Neuronal stem cell (in vitro differentiated cells): ENCODE measurements at regions not wholly inside any gene's neighbourhood (a gene's known extent, or its start where the extent isn't known, plus 50 kb on each side); places are given as distances from the start of the nearest gene placed in this dataset.

Experiments used
- DNase-seq: peaks from one replicate; pipeline ENCODE4 v3.0.0-alpha.2; 2013; ENCODE audit warnings: low spot score
- H2AFZ ChIP-seq: one replicate; pipeline ENCODE4 v1.6.1; 2013; ENCODE audit warnings: mild to moderate bottlenecking, low read length, inconsistent platforms
- H2AK5ac ChIP-seq: 2 replicates; pipeline ENCODE4 v1.6.1; 2013; ENCODE audit warnings: low read depth, mild to moderate bottlenecking, inconsistent platforms, low read length, moderate library complexity, mixed read lengths
- H2BK120ac ChIP-seq: 2 replicates; pipeline ENCODE4 v1.6.1; 2013; ENCODE audit warnings: low read depth, mild to moderate bottlenecking, inconsistent platforms, low read length, moderate library complexity, mixed read lengths
- H2BK12ac ChIP-seq: one replicate; pipeline ENCODE4 v1.6.1; 2013; ENCODE audit warnings: low read length, inconsistent platforms
- H2BK15ac ChIP-seq: 2 replicates; pipeline ENCODE4 v1.6.1; 2013; ENCODE audit warnings: mild to moderate bottlenecking, low read length, inconsistent platforms, mixed read lengths
- H2BK5ac ChIP-seq: one replicate; pipeline ENCODE4 v1.6.1; 2013; ENCODE audit warnings: inconsistent platforms, mild to moderate bottlenecking, low read length, moderate library complexity
- H3K14ac ChIP-seq: one replicate; pipeline ENCODE4 v1.6.1; 2013; ENCODE audit warnings: low read length, inconsistent platforms
- H3K18ac ChIP-seq: 2 replicates; pipeline ENCODE4 v1.6.1; 2013; ENCODE audit warnings: low read length, inconsistent platforms
- H3K23ac ChIP-seq: 2 replicates; pipeline ENCODE4 v1.6.1; 2013; ENCODE audit warnings: low read depth, mild to moderate bottlenecking, mixed read lengths, low read length, inconsistent platforms; ENCODE audit not compliant: poor library complexity
- H3K27ac ChIP-seq: replicated peaks from 3 replicates; pipeline ENCODE4 v1.5.1; 2013; ENCODE audit warnings: low read length, inconsistent platforms
- H3K27me3 ChIP-seq, 3 experiments: 2 replicates each; pipeline ENCODE4 v1.6.1; 2013; ENCODE audit warnings: low read length in 3 of 3, mild to moderate bottlenecking in 2 of 3, inconsistent platforms in 1 of 3, low read depth in 1 of 3, mixed read lengths in 1 of 3, moderate library complexity in 1 of 3; ENCODE audit not compliant: control insufficient read depth in 3 of 3, insufficient read depth in 3 of 3
- H3K36me3 ChIP-seq, 2 donors: replicated peaks in 1 of 2; 2 replicates each; pipeline ENCODE4 v1.6.1; 2013; ENCODE audit warnings: low read length in 2 of 2; ENCODE audit not compliant: control insufficient read depth in 2 of 2, insufficient read depth in 2 of 2
- H3K4ac ChIP-seq: 2 replicates; pipeline ENCODE4 v1.6.1; 2013; ENCODE audit warnings: inconsistent platforms, mild to moderate bottlenecking, low read length, moderate library complexity
- H3K4me1 ChIP-seq, 2 donors: 1 replicate in 1 of 2; 2 replicates in 1 of 2; pipeline ENCODE4 v1.6.1; 2013; ENCODE audit warnings: low read length in 2 of 2, low read depth in 1 of 2; ENCODE audit not compliant: control insufficient read depth in 2 of 2, insufficient read depth in 1 of 2
- H3K4me2 ChIP-seq: one replicate; pipeline ENCODE4 v1.6.1; 2013; ENCODE audit warnings: mild to moderate bottlenecking, low read length, inconsistent platforms; ENCODE audit not compliant: insufficient read depth, poor library complexity, severe bottlenecking
- H3K4me3 ChIP-seq, 2 donors: 2 replicates each; pipeline ENCODE4 v1.5.1; 2013; ENCODE audit warnings: low read length in 2 of 2, mild to moderate bottlenecking in 2 of 2, inconsistent platforms in 1 of 2, moderate library complexity in 1 of 2
- H3K79me1 ChIP-seq: one replicate; pipeline ENCODE4 v1.6.1; 2013; ENCODE audit warnings: low read depth, mild to moderate bottlenecking, inconsistent platforms, low read length, moderate library complexity
- H3K9ac ChIP-seq: one replicate; pipeline ENCODE4 v1.6.1; 2013; ENCODE audit warnings: mild to moderate bottlenecking, low read depth, low read length, inconsistent platforms; ENCODE audit not compliant: poor library complexity
- H3K9me3 ChIP-seq, 2 donors: replicated peaks in 1 of 2; 2 replicates each; pipeline versions ENCODE3 to v1.6.1; 2013; ENCODE audit warnings: low read length in 2 of 2, mild to moderate bottlenecking in 2 of 2, inconsistent platforms in 1 of 2, low read depth in 1 of 2, mixed read lengths in 1 of 2, moderate library complexity in 1 of 2; ENCODE audit not compliant: control insufficient read depth in 2 of 2, insufficient read depth in 1 of 2
- H4K8ac ChIP-seq: one replicate; pipeline ENCODE4 v1.6.1; 2013; ENCODE audit warnings: low read depth, mild to moderate bottlenecking, inconsistent platforms, low read length, moderate library complexity
- H4K91ac ChIP-seq: one replicate; pipeline ENCODE4 v1.6.1; 2013; ENCODE audit warnings: low read length, low read depth, mild to moderate bottlenecking, inconsistent platforms; ENCODE audit not compliant: poor library complexity
- WGBS, 2 donors: extraction: QIAGEN DNeasy Blood & Tissue Kit; methylation state at CpG; one replicate each; pipeline ENCODE4 v1.1.7; 2013; ENCODE audit warnings: missing lambda C conversion rate in 2 of 2, mixed read lengths in 1 of 2; ENCODE audit not compliant: insufficient read length in 2 of 2, insufficient replicate concordance in 1 of 2; ENCODE audit errors: extremely low coverage in 2 of 2; 5-methylcytosine and 5-hydroxymethylcytosine counted together

DNA sequence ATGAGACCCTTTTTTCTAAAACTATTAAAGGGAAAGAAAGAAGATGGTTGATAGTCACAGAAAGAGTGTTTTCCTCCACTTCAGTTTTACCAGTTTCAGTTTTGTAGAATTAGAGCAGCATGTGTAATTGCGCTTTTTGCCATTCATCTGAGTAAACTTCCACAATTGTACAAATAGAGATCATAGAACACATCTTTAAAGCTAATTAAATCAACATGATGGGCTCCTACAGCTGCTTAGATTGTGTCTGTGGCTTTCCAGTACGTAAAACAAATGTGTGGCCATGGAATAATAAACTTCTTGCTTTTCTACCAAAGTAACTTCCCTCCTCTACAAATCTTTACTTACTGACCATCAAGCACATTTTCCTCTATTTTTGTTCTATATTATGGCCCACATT lies 84.2 kb upstream of the LRIG3 start:
- no peak overlapping the region for H3K4me3 ChIP-seq
- H2BK15ac ChIP-seq: no peak overlapping the region
- no peak overlapping the region for H3K27ac ChIP-seq
- H3K9ac ChIP-seq: no peak overlapping the region
- no peak overlapping the region for H2AFZ ChIP-seq
- H3K27me3 ChIP-seq: no peaks in the 10 kb centered on the region
- no peak overlapping the region for H2BK120ac ChIP-seq
- H3K18ac ChIP-seq: no peak overlapping the region
- no peaks in the 10 kb centered on the region for H3K79me1 ChIP-seq
- H3K14ac ChIP-seq: no peak overlapping the region
- H2AK5ac ChIP-seq: no peak overlapping the region
- H3K9me3 ChIP-seq: no peaks in the 10 kb centered on the region
- H3K4me2 ChIP-seq: no peak overlapping the region
- H2BK5ac ChIP-seq: no peak overlapping the region
- no peak overlapping the region for H2BK12ac ChIP-seq
- no peak overlapping the region for H4K91ac ChIP-seq
- no peak overlapping the region for H3K4ac ChIP-seq
- no peak for DNase-seq
- no peaks in the 10 kb centered on the region for H3K36me3 ChIP-seq
- no peaks in the 10 kb centered on the region for H3K4me1 ChIP-seq
- no CpG with 5 or more reads among the region's 2 CpGs for WGBS, 2 donors
- H3K23ac ChIP-seq: no peak overlapping the region
- H4K8ac ChIP-seq: no peak overlapping the region

DNA sequence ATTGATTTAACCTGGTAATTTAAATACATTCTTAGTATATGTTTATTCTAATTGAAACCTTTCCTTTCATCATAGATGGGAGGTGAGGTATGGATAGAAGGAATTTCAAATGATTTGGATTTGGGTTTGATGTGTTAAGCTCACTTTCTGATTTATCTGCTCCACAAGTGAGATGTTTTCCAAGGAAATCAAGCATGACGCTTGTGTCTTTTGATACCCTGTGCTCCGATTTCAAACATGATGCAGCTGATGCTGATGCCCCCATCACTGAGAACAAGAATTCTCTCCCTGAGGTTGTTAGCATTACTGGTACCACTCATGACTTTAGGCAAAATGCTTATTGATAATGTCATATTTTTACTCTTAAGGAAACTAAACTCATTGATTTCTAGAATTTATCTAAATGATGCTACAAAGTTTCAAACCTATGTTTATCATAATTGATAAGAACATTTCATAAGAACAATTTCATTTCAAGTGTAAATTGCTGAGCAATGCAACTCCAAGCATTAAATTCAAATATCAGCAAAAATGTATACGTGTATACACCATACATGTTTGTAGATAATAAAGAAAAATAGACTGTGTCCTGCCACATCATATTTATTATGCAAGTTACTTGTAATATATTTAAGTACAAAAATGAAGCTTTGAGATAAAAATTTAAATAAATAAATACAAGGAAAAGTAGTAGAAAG lies 75.5 kb upstream of the LRIG3 start:
- Histone ChIP-seq H2AK5ac (no peak overlapping the region), H3K14ac (no peak overlapping the region), H3K79me1 (no peaks in the 10 kb centered on the region), H3K18ac (no peak overlapping the region), H3K9me3 (no peaks in the 10 kb centered on the region), H3K27me3 (no peaks in the 10 kb centered on the region), H4K91ac (no peak overlapping the region), H2BK120ac (no peak overlapping the region), H3K27ac (no peak overlapping the region), H2BK15ac (no peak overlapping the region), H3K9ac (no peak overlapping the region), H3K4ac (no peak overlapping the region), H2BK5ac (no peak overlapping the region), H4K8ac (no peak overlapping the region), H3K36me3 (no peaks in the 10 kb centered on the region), H3K23ac (no peak overlapping the region), H2AFZ (no peak overlapping the region), H3K4me3 (no peak overlapping the region), H3K4me1 (no peaks in the 10 kb centered on the region), H2BK12ac (no peak overlapping the region), H3K4me2 (no peak overlapping the region)
- no peak for DNase-seq
- whole genome bisulfite sequencing, 2 donors: no CpG with 5 or more reads among the region's 3 CpGs

DNA sequence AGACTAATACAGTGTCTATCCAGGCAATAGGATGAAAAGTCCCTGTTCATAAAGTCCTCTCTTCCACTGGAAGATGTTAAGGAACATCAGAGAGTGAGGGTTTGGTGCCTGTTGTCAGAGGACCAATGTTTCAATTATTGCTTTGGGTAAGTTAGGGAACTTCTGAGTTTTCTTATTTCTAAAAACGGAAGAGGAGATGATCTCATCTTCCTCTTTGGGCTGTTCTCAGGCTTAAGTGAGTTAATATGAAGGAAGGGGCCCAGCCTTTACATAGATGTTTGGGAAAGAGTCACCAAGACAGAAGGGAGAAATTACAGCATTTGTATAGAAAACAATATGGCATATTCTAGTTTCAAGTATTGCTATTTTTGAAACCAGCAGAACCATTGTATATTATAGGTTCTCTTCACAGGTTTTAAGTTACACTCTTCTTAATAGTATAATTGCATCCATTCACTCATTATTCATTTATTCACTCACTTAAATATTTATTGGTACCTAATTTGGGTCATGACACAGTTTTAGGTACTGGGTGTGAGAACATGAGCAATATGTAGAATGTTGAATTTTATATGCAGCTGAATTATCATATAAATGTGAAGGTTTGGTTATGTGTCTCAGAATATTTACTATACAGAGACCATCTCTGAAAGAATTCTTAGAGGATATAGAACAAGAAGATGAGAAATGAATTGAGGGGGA lies 68.5 kb upstream of the LRIG3 start:
- H3K27me3 ChIP-seq: no peaks in the 10 kb centered on the region
- no peak overlapping the region for H2AK5ac ChIP-seq
- H3K9ac ChIP-seq: no peak overlapping the region
- no peak overlapping the region for H3K23ac ChIP-seq
- H4K8ac ChIP-seq: no peak overlapping the region
- H3K14ac ChIP-seq: no peak overlapping the region
- H2AFZ ChIP-seq: no peak overlapping the region
- no peaks in the 10 kb centered on the region for H3K36me3 ChIP-seq
- no peak overlapping the region for H4K91ac ChIP-seq
- H2BK120ac ChIP-seq: no peak overlapping the region
- no peak overlapping the region for H2BK12ac ChIP-seq
- H3K9me3 ChIP-seq: peaks cover 0 to 10% of the 10 kb centered on the region in 2 donors
- H2BK5ac ChIP-seq: no peak overlapping the region
- no peak overlapping the region for H2BK15ac ChIP-seq
- H3K4me1 ChIP-seq: no peaks in the 10 kb centered on the region
- no peak overlapping the region for H3K27ac ChIP-seq
- no peaks in the 10 kb centered on the region for H3K79me1 ChIP-seq
- H3K4me2 ChIP-seq: no peak overlapping the region
- no peak overlapping the region for H3K18ac ChIP-seq
- DNase-seq: no peak
- H3K4me3 ChIP-seq: no peak overlapping the region
- no peak overlapping the region for H3K4ac ChIP-seq
- no CpG with 5 or more reads among the region's 1 CpG for WGBS, 2 donors

DNA sequence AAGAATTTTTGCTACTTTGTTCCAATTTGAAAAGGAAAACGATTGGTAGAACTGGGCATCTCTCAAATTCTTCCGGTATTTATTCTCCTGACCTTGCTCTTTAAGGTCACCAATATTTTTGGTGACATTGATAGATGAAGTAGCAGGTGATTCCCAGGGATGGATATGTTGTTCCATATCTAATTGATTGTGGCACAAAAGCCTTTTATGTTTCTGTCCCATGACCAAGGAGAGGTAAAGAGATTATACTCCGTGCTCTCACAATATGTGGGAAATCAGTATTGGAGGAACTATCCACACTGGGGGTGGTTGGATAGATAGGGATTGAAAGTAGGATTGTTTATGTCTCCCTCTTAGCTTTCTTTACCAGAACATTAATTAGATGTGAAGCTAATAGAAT lies 61.7 kb upstream of the LRIG3 start:
- H2BK5ac ChIP-seq: no peak overlapping the region
- no peaks in the 10 kb centered on the region for H3K79me1 ChIP-seq
- WGBS, 2 donors: no CpG with 5 or more reads among the region's 3 CpGs
- H3K18ac ChIP-seq: no peak overlapping the region
- no peaks in the 10 kb centered on the region for H3K4me1 ChIP-seq
- H2BK12ac ChIP-seq: no peak overlapping the region
- H2BK15ac ChIP-seq: no peak overlapping the region
- no peak overlapping the region for H3K9ac ChIP-seq
- H3K4me2 ChIP-seq: no peak overlapping the region
- no peak overlapping the region for H3K4me3 ChIP-seq
- no peak overlapping the region for H4K91ac ChIP-seq
- H2AFZ ChIP-seq: no peak overlapping the region
- H3K27me3 ChIP-seq: no peaks in the 10 kb centered on the region
- H3K23ac ChIP-seq: no peak overlapping the region
- no peaks in the 10 kb centered on the region for H3K36me3 ChIP-seq
- no peak overlapping the region for H3K27ac ChIP-seq
- H2BK120ac ChIP-seq: no peak overlapping the region
- no peak overlapping the region for H3K14ac ChIP-seq
- no peak overlapping the region for H3K4ac ChIP-seq
- no peaks in the 10 kb centered on the region for H3K9me3 ChIP-seq
- H4K8ac ChIP-seq: no peak overlapping the region
- no peak overlapping the region for H2AK5ac ChIP-seq
- DNase-seq: no peak
